ENCODE measurements at regions not wholly inside any gene's neighbourhood (a gene's known extent, or its start where the extent isn't known, plus 50 kb on each side); places are given as distances from the start of the nearest gene placed in this dataset.

DNA sequence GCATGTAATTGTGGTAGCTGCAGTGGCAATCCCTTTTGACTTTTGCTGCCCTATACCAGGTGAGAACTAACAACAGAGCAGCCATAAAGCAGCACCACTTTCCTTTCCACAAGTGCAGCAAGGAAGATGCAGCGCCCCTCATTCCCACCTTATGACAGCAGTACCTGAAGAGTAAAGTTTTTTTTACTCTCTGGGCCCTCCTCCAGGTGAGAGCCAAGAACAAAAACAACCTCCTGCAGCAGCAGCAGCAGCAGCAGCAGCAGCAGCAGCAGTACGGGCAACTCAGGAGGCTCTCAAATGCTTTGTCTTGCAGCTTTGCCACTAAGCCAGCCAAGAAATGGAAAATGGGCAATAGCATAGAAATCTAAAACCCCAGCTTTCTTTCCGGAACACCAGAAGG lies 397.5 kb downstream of the FIGN start:
- no peak overlapping the region for H3K23ac ChIP-seq (ENCODE audit: low read depth, low read length, poor library complexity)
- WGBS, 2 donors (ENCODE audit: extremely low coverage in 2 of 2, insufficient read length in 2 of 2, insufficient replicate concordance in 1 of 2): no CpG with 5 or more reads among the region's 3 CpGs
- no peak overlapping the region for H2AFZ ChIP-seq (ENCODE audit: low read length)
- no peak overlapping the region for H3K27ac ChIP-seq (replicated peaks; ENCODE audit: low read length)
- H3K9me3 ChIP-seq (replicated peaks in 1 of 2; ENCODE audit: control insufficient read depth in 2 of 2, insufficient read depth in 1 of 2, low read depth in 1 of 2, low read length in 2 of 2): no peaks in the 10 kb centered on the region
- no peak overlapping the region for H3K14ac ChIP-seq (ENCODE audit: low read length)
- DNase-seq (ENCODE audit: low spot score): no peak
- H3K4me1 ChIP-seq (ENCODE audit: control insufficient read depth in 2 of 2, insufficient read depth in 1 of 2, low read depth in 1 of 2, low read length in 2 of 2): no peaks in the 10 kb centered on the region
- no peaks in the 10 kb centered on the region for H3K36me3 ChIP-seq (replicated peaks in 1 of 2; ENCODE audit: control insufficient read depth in 2 of 2, insufficient read depth in 2 of 2, low read length in 2 of 2)
- H3K9ac ChIP-seq (ENCODE audit: low read depth, low read length, poor library complexity): no peak overlapping the region
- no peak overlapping the region for H3K18ac ChIP-seq (ENCODE audit: low read length)
- no peak overlapping the region for H2BK120ac ChIP-seq (ENCODE audit: low read depth, low read length)
- H3K4me2 ChIP-seq (ENCODE audit: insufficient read depth, low read length, poor library complexity, severe bottlenecking): no peak overlapping the region
- no peak overlapping the region for H3K4ac ChIP-seq (ENCODE audit: low read length)
- H3K79me1 ChIP-seq (ENCODE audit: low read depth, low read length): no peaks in the 10 kb centered on the region
- H2BK15ac ChIP-seq (ENCODE audit: low read length): no peak overlapping the region
- H2BK5ac ChIP-seq (ENCODE audit: low read length): no peak overlapping the region
- no peaks in the 10 kb centered on the region for H3K27me3 ChIP-seq (ENCODE audit: control insufficient read depth in 3 of 3, insufficient read depth in 3 of 3, low read depth in 1 of 3, low read length in 3 of 3)
- H2BK12ac ChIP-seq (ENCODE audit: low read length): no peak overlapping the region
- no peak overlapping the region for H2AK5ac ChIP-seq (ENCODE audit: low read depth, low read length)
- H3K4me3 ChIP-seq (ENCODE audit: low read length in 2 of 2): no peak overlapping the region
- H4K91ac ChIP-seq (ENCODE audit: low read depth, low read length, poor library complexity): no peak overlapping the region
- no peak overlapping the region for H4K8ac ChIP-seq (ENCODE audit: low read depth, low read length)

DNA sequence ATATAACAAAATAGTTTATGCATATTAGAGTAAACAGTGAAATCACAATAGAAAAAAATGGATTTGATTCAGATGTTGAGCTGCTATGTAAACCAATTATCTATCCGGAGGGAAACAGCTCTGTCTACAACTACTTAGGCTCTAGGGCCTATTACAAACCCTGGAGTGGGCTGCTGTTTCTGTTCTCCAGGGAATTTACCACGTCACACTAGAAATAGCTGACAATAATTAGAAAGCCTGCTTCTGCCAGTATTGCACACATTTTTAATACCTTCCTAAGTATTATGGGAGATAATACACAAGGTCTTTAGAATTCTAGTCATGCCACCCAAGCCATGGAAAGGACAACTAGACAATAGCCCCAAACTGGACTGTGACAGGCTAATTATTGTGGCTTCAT lies 411.1 kb downstream of the FIGN start:
- Histone ChIP-seq H3K27me3 (ENCODE audit: control insufficient read depth in 3 of 3, insufficient read depth in 3 of 3, low read depth in 1 of 3, low read length in 3 of 3) (no peaks in the 10 kb centered on the region), H3K36me3 (replicated peaks in 1 of 2; ENCODE audit: control insufficient read depth in 2 of 2, insufficient read depth in 2 of 2, low read length in 2 of 2) (no peaks in the 10 kb centered on the region), H3K18ac (ENCODE audit: low read length) (no peak overlapping the region), H3K4ac (ENCODE audit: low read length) (no peak overlapping the region), H4K8ac (ENCODE audit: low read depth, low read length) (no peak overlapping the region), H4K91ac (ENCODE audit: low read depth, low read length, poor library complexity) (no peak overlapping the region), H3K23ac (ENCODE audit: low read depth, low read length, poor library complexity) (no peak overlapping the region), H3K27ac (replicated peaks; ENCODE audit: low read length) (no peak overlapping the region), H3K4me3 (ENCODE audit: low read length in 2 of 2) (no peak overlapping the region), H2AFZ (ENCODE audit: low read length) (no peak overlapping the region), H3K14ac (ENCODE audit: low read length) (no peak overlapping the region), H2BK15ac (ENCODE audit: low read length) (no peak overlapping the region), H3K9me3 (replicated peaks in 1 of 2; ENCODE audit: control insufficient read depth in 2 of 2, insufficient read depth in 1 of 2, low read depth in 1 of 2, low read length in 2 of 2) (no peaks in the 10 kb centered on the region), H3K79me1 (ENCODE audit: low read depth, low read length) (no peaks in the 10 kb centered on the region), H3K4me1 (ENCODE audit: control insufficient read depth in 2 of 2, insufficient read depth in 1 of 2, low read depth in 1 of 2, low read length in 2 of 2) (peaks cover 0 to 2% of the 10 kb centered on the region in 2 donors), H2BK12ac (ENCODE audit: low read length) (no peak overlapping the region), H3K4me2 (ENCODE audit: insufficient read depth, low read length, poor library complexity, severe bottlenecking) (no peak overlapping the region), H2BK5ac (ENCODE audit: low read length) (no peak overlapping the region), H2AK5ac (ENCODE audit: low read depth, low read length) (no peak overlapping the region), H2BK120ac (ENCODE audit: low read depth, low read length) (no peak overlapping the region), H3K9ac (ENCODE audit: low read depth, low read length, poor library complexity) (no peak overlapping the region)
- DNase-seq (ENCODE audit: low spot score): no peak
- no CpG with 5 or more reads among the region's 2 CpGs for WGBS, 2 donors (ENCODE audit: extremely low coverage in 2 of 2, insufficient read length in 2 of 2, insufficient replicate concordance in 1 of 2)

DNA sequence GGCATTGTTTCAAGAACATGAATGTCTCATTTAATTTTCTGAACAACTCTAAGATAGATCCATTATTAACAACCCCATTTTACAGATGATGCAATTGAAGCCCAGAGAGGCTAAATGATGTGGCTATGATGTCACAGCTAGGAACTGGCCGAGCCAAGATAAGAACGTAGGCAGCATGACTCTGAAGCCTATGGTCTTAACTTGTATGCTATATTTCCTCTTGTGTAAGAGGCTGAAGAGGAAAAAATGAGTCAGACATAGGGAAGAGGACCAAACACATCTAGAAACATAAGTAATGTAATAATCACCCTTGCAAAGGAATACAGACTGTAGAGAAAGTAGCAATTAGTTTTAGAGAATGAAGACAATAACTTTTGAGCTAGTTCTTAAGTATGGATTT lies 416.8 kb downstream of the FIGN start:
- no peak overlapping the region for H3K4me3 ChIP-seq (ENCODE audit: low read length in 2 of 2)
- H3K27me3 ChIP-seq (ENCODE audit: control insufficient read depth in 3 of 3, insufficient read depth in 3 of 3, low read depth in 1 of 3, low read length in 3 of 3): no peaks in the 10 kb centered on the region
- H3K4ac ChIP-seq (ENCODE audit: low read length): no peak overlapping the region
- H3K4me2 ChIP-seq (ENCODE audit: insufficient read depth, low read length, poor library complexity, severe bottlenecking): no peak overlapping the region
- H2AK5ac ChIP-seq (ENCODE audit: low read depth, low read length): no peak overlapping the region
- no peaks in the 10 kb centered on the region for H3K36me3 ChIP-seq (replicated peaks in 1 of 2; ENCODE audit: control insufficient read depth in 2 of 2, insufficient read depth in 2 of 2, low read length in 2 of 2)
- H3K18ac ChIP-seq (ENCODE audit: low read length): no peak overlapping the region
- no peak overlapping the region for H4K91ac ChIP-seq (ENCODE audit: low read depth, low read length, poor library complexity)
- H2AFZ ChIP-seq (ENCODE audit: low read length): no peak overlapping the region
- no peak overlapping the region for H2BK120ac ChIP-seq (ENCODE audit: low read depth, low read length)
- no peak overlapping the region for H2BK15ac ChIP-seq (ENCODE audit: low read length)
- H2BK12ac ChIP-seq (ENCODE audit: low read length): no peak overlapping the region
- no peak for DNase-seq (ENCODE audit: low spot score)
- no peak overlapping the region for H4K8ac ChIP-seq (ENCODE audit: low read depth, low read length)
- no peak overlapping the region for H3K14ac ChIP-seq (ENCODE audit: low read length)
- H3K9ac ChIP-seq (ENCODE audit: low read depth, low read length, poor library complexity): no peak overlapping the region
- no peak overlapping the region for H3K27ac ChIP-seq (replicated peaks; ENCODE audit: low read length)
- H3K79me1 ChIP-seq (ENCODE audit: low read depth, low read length): no peaks in the 10 kb centered on the region
- WGBS, 2 donors (ENCODE audit: extremely low coverage in 2 of 2, insufficient read length in 2 of 2, insufficient replicate concordance in 1 of 2): no CpG with 5 or more reads among the region's 2 CpGs
- no peak overlapping the region for H2BK5ac ChIP-seq (ENCODE audit: low read length)
- no peak overlapping the region for H3K23ac ChIP-seq (ENCODE audit: low read depth, low read length, poor library complexity)
- H3K9me3 ChIP-seq (replicated peaks in 1 of 2; ENCODE audit: control insufficient read depth in 2 of 2, insufficient read depth in 1 of 2, low read depth in 1 of 2, low read length in 2 of 2): peaks cover 0 to 7% of the 10 kb centered on the region in 2 donors
- H3K4me1 ChIP-seq (ENCODE audit: control insufficient read depth in 2 of 2, insufficient read depth in 1 of 2, low read depth in 1 of 2, low read length in 2 of 2): peaks cover 0 to 2% of the 10 kb centered on the region in 2 donors

DNA sequence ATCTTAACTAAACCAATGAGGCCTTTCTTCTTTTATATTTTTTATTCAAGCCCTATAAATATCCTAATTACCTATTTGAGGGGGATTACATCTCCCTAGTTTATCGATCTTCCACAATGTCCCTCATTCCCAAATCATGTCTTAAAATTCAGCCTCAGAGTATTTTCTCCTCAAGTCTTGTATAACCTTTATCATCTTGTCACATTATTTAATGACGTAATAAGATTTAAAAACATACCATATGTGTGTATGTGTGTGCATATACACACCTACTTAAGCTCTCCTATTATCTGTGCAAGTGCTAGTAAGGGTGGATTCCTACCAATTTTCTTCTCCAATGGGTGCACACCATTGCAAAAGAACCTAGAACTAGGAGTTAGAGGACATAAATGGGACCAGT lies 421.1 kb downstream of the FIGN start:
- H3K9ac ChIP-seq (ENCODE audit: low read depth, low read length, poor library complexity): no peak overlapping the region
- H3K27me3 ChIP-seq (ENCODE audit: control insufficient read depth in 3 of 3, insufficient read depth in 3 of 3, low read depth in 1 of 3, low read length in 3 of 3): no peaks in the 10 kb centered on the region
- no peak overlapping the region for H3K18ac ChIP-seq (ENCODE audit: low read length)
- H2BK5ac ChIP-seq (ENCODE audit: low read length): no peak overlapping the region
- no peak overlapping the region for H3K23ac ChIP-seq (ENCODE audit: low read depth, low read length, poor library complexity)
- no peaks in the 10 kb centered on the region for H3K4me1 ChIP-seq (ENCODE audit: control insufficient read depth in 2 of 2, insufficient read depth in 1 of 2, low read depth in 1 of 2, low read length in 2 of 2)
- no peak overlapping the region for H3K14ac ChIP-seq (ENCODE audit: low read length)
- no peak overlapping the region for H3K4me2 ChIP-seq (ENCODE audit: insufficient read depth, low read length, poor library complexity, severe bottlenecking)
- no peak for DNase-seq (ENCODE audit: low spot score)
- WGBS, 2 donors (ENCODE audit: extremely low coverage in 2 of 2, insufficient read length in 2 of 2, insufficient replicate concordance in 1 of 2): no CpG with 5 or more reads among the region's 2 CpGs
- no peak overlapping the region for H2BK12ac ChIP-seq (ENCODE audit: low read length)
- no peak overlapping the region for H3K27ac ChIP-seq (replicated peaks; ENCODE audit: low read length)
- no peak overlapping the region for H2BK15ac ChIP-seq (ENCODE audit: low read length)
- H4K8ac ChIP-seq (ENCODE audit: low read depth, low read length): no peak overlapping the region
- H2AK5ac ChIP-seq (ENCODE audit: low read depth, low read length): no peak overlapping the region
- no peaks in the 10 kb centered on the region for H3K36me3 ChIP-seq (replicated peaks in 1 of 2; ENCODE audit: control insufficient read depth in 2 of 2, insufficient read depth in 2 of 2, low read length in 2 of 2)
- H4K91ac ChIP-seq (ENCODE audit: low read depth, low read length, poor library complexity): no peak overlapping the region
- H2BK120ac ChIP-seq (ENCODE audit: low read depth, low read length): no peak overlapping the region
- no peak overlapping the region for H3K4me3 ChIP-seq (ENCODE audit: low read length in 2 of 2)
- H2AFZ ChIP-seq (ENCODE audit: low read length): no peak overlapping the region
- H3K79me1 ChIP-seq (ENCODE audit: low read depth, low read length): no peaks in the 10 kb centered on the region
- no peak overlapping the region for H3K4ac ChIP-seq (ENCODE audit: low read length)
- H3K9me3 ChIP-seq (replicated peaks in 1 of 2; ENCODE audit: control insufficient read depth in 2 of 2, insufficient read depth in 1 of 2, low read depth in 1 of 2, low read length in 2 of 2): peaks cover 0 to 7% of the 10 kb centered on the region in 2 donors
